Ascending aorta (tissue), 2 donors: ENCODE measurements at regions not wholly inside any gene's neighbourhood (a gene's known extent, or its start where the extent isn't known, plus 50 kb on each side); places are given as distances from the start of the nearest gene placed in this dataset.
"Not testable (repeated sequence)": the region's sequence is repeated elsewhere in the genome, so short reads cannot be mapped to it uniquely, and the experiment has no call there.

Experiments
- DNase-seq, 2 donors: peaks; one replicate each; pipeline ENCODE4 v3.0.0-alpha.2; 2019; ENCODE audit warnings: low spot score in 2 of 2
- H3K27ac ChIP-seq, 2 donors: fragments of 200-600 bp; sonication (generic); one replicate each; pipeline ENCODE4 v1.5.1; 2016 to 2017; ENCODE audit warnings: mild to moderate bottlenecking in 1 of 2
- H3K27me3 ChIP-seq: fragments of 200-600 bp; sonication (generic); one replicate; pipeline ENCODE4 v1.5.1; 2017
- H3K36me3 ChIP-seq, 2 donors: fragments of 200-600 bp; sonication (generic); one replicate each; pipeline ENCODE4 v1.5.1; 2016
- H3K4me1 ChIP-seq, 2 donors: fragments of 200-600 bp; sonication (generic); one replicate each; pipeline ENCODE4 v1.5.1; 2016 to 2017; ENCODE audit warnings: mild to moderate bottlenecking in 1 of 2
- H3K4me3 ChIP-seq, 2 donors: fragments of 200-600 bp; sonication (generic); one replicate each; pipeline ENCODE4 v1.5.1; 2016 to 2017; ENCODE audit warnings: mild to moderate bottlenecking in 1 of 2
- H3K9me3 ChIP-seq, 2 donors: fragments of 200-600 bp; sonication (generic); one replicate each; pipeline ENCODE4 v1.5.1; 2016
- intact Hi-C: fragments of 100-400 bp; cut with DNase I; formaldehyde crosslinking; loops from one replicate; pipeline ENCODE4 v1.15.1; 2023
- TF ChIP-seq, protein P1 (sequence below), 3 experiments: fragments of 200-600 bp in 2 of 3; fragments of 450-650 bp in 1 of 3; sonication (generic) in 2 of 3; IDR thresholded peaks; one replicate each; pipeline ENCODE4 v1.5.1; 2016 to 2019; ENCODE audit warnings: antibody characterized with exemption in 3 of 3, mild to moderate bottlenecking in 1 of 3, moderate library complexity in 1 of 3

DNA sequence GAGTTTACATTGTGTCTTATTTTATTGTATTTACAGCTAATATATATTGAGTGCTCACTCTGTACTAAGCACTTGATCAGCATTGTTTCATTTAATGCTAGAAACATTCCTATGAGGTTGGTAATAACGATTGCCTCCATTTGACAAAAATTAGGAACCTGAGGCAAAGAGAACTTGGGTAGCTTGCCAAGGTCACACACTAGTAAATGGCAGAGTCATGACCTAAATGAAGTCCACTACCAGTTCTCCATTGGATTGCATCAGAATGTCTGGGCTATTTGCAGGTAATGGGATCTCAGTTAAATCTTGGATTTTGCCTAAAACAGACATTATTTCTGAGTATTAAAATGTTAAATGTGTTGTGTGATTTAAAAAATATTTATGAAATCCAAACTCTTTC is 65.8 kb upstream of the CRIM1 start:
- H3K36me3 ChIP-seq = no peaks in the 10 kb centered on the region
- intact Hi-C loops = no loop called here
- H3K9me3 ChIP-seq = no peaks in the 10 kb centered on the region
- H3K27me3 ChIP-seq = no peaks in the 10 kb centered on the region
- H3K4me1 ChIP-seq = no peaks in the 10 kb centered on the region
- no peak overlapping the region for H3K27ac ChIP-seq
- DNase-seq = no peak
- H3K4me3 ChIP-seq = no peak overlapping the region
- TF ChIP-seq, protein P1, sequence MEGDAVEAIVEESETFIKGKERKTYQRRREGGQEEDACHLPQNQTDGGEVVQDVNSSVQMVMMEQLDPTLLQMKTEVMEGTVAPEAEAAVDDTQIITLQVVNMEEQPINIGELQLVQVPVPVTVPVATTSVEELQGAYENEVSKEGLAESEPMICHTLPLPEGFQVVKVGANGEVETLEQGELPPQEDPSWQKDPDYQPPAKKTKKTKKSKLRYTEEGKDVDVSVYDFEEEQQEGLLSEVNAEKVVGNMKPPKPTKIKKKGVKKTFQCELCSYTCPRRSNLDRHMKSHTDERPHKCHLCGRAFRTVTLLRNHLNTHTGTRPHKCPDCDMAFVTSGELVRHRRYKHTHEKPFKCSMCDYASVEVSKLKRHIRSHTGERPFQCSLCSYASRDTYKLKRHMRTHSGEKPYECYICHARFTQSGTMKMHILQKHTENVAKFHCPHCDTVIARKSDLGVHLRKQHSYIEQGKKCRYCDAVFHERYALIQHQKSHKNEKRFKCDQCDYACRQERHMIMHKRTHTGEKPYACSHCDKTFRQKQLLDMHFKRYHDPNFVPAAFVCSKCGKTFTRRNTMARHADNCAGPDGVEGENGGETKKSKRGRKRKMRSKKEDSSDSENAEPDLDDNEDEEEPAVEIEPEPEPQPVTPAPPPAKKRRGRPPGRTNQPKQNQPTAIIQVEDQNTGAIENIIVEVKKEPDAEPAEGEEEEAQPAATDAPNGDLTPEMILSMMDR (IDR thresholded peaks at IDR 0.05) = no peak

DNA sequence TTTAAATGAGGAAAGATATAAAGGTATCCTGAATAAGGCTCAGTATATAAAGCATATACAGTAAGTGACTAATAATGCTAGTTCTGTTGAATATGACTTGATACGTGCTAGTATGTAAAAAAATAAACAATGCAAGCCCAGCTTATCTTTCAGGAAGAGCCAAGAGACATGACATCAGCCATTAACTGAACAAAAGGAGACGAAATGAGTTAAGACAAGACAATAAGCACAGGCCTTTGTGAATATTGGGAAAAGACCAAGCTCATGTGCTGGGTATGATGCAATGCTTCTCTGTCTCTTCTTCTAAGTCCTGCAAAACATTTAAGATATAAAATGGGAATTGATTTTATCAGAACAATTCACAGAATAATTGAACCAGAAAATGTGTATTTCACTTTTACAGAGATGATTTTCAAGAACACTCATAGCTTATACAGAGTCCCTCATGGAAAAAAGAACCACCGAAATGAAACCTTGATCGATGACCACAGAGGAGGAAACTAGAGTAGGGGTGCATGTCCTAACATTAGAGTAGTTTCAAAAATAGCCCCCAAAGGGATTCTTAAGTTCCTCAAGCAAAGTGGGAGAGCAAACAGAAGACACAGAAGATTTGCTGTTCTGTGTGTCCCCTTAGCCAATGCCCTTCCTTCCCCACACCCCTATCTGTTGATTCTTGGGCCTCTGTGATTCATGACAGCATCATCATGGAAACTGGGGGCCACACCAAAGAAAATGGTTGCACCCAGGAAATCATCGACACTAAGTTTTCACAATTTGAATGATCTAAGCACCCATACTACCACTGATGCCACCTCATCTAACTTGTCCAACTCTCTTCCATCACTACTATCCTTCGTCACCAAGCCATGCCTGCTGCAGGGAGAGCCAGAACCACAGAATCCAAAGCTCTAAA is 68.0 kb upstream of the CRIM1 start:
- no peaks in the 10 kb centered on the region for H3K4me1 ChIP-seq
- no peaks in the 10 kb centered on the region for H3K36me3 ChIP-seq
- no peak for DNase-seq
- H3K27ac ChIP-seq = no peak overlapping the region
- H3K27me3 ChIP-seq = no peaks in the 10 kb centered on the region
- intact Hi-C loops = no loop called here
- TF ChIP-seq, protein P1 (IDR thresholded peaks at IDR 0.05) = no peak
- H3K4me3 ChIP-seq = no peak overlapping the region
- no peaks in the 10 kb centered on the region for H3K9me3 ChIP-seq

DNA sequence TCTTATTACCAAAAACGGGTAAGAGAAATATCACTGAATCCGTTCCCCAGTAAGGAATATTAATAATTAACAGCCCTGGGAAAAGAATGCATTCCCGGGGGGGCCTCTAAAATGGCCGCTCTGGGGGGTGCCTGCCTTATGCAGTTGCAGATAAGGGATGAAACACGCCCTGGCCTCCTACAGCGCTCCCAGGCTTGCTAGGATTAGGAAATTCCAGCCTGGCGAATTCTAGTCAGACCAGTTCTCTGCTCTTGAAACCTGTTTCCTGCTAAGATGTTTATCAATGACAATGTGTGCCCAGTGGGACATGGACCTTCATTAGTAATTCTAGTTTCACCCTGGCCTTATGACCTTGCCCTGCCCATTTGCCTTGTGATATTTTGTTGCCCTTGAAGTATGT is 76.1 kb upstream of the CRIM1 start:
- H3K4me3 ChIP-seq, intact Hi-C loops, H3K27me3 ChIP-seq, H3K27ac ChIP-seq, H3K9me3 ChIP-seq, H3K4me1 ChIP-seq, DNase-seq, H3K36me3 ChIP-seq: not testable (repeated sequence)

DNA sequence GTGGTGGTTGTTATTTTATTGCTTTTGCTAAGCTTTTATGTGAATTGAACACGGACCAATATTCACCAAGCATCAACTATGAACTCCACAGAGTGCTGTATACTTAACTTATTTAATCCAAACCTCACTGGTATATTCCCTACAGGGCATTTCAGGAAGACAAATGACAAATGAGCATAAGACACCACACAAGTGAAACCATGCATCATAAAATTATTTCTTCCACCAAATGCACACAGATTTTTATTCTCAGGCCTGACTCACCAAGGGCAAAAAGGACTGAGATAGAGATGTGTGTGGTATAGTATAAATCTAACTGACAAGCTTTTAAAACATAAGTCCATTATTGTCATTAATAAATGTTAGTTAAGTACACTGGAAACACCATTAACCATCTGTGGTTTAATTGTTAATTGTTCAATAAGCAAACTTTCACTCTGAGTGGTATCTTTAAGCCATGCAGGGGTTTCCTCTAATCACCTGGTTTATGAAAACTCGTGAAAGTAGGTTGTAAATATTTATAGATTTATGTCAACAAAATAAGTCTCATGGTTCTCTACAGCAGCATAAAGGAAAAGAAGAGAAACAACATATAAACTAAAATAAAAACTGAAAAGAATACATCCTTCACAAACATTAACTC is 77.6 kb upstream of the CRIM1 start:
- H3K27me3 ChIP-seq = no peaks in the 10 kb centered on the region
- TF ChIP-seq, protein P1 (IDR thresholded peaks at IDR 0.05) = no peak
- H3K4me3 ChIP-seq = no peak overlapping the region
- no peak overlapping the region for H3K27ac ChIP-seq
- intact Hi-C loops = no loop called here
- H3K9me3 ChIP-seq = peaks cover 0 to 3% of the 10 kb centered on the region in 2 donors
- DNase-seq = no peak
- no peaks in the 10 kb centered on the region for H3K4me1 ChIP-seq
- H3K36me3 ChIP-seq = no peaks in the 10 kb centered on the region

DNA sequence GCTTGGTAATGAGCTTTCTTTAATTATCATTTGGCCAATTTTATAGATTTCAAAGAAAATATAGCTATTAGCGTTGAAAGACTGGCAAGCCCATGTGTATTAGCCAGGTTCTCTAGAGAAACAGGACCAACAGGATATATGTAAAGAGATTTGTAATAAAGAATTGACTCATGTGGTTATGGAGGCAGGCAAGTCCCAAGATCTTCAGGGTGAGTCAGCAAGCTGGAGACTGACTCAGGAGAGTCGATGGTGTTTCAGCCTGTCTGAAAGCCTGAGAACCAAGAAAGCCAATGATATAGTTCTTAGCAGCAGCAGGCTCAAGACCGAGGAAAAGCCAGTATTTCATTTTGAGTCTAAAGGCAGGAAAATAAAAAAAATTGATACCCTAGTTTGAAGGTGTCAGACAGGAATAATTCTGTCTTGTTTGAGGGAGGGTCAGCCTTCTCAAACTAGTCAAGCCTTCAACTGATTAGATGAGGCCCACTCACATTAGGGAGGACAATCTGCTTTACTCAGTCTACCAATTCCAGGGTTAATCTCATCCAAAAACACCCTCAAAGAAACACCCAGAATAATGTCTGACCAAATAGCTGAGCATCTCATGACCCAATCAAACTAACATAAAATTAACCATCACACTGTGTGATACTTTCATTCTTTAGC is 78.3 kb upstream of the CRIM1 start:
- TF ChIP-seq, protein P1 (IDR thresholded peaks at IDR 0.05) = no peak
- no peak for DNase-seq
- intact Hi-C loops = no loop called here

DNA sequence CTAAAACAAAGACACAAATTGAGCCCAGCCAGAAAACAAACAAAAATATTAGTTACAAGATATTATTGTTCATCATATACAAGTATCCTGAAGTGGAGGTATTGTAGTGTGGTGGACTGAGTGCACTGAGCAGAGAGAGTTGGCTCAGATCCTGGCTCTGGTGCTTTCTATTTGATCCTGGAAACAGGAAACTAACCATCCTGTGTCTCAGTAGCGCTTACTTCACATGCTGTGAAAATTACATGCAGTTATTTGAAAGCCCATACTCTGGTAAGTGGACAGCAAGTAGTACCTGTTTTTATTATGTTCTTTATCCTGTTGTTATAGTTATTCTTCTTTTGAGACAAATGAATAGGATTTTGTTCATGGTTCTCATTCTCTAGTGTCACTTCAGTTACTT is 84.3 kb upstream of the CRIM1 start:
- Histone ChIP-seq H3K4me3 (no peak overlapping the region), H3K27me3 (no peaks in the 10 kb centered on the region), H3K27ac (no peak overlapping the region), H3K36me3 (no peaks in the 10 kb centered on the region), H3K4me1 (no peaks in the 10 kb centered on the region), H3K9me3 (peaks cover 0 to 17% of the 10 kb centered on the region in 2 donors)
- TF ChIP-seq, protein P1 (IDR thresholded peaks at IDR 0.05) = no peak
- no peak for DNase-seq
- intact Hi-C loops = no loop called here

More for the DNA sequence above, 78.3 kb upstream of the CRIM1 start:
- Histone ChIP-seq H3K4me1 (no peaks in the 10 kb centered on the region), H3K27ac (no peak overlapping the region), H3K27me3 (no peaks in the 10 kb centered on the region), H3K4me3 (no peak overlapping the region), H3K9me3 (peaks cover 0 to 3% of the 10 kb centered on the region in 2 donors), H3K36me3 (no peaks in the 10 kb centered on the region)
